SJSA1 (cell line): ENCODE measurements at regions not wholly inside any gene's neighbourhood (a gene's known extent, or its start where the extent isn't known, plus 50 kb on each side); places are given as distances from the start of the nearest gene placed in this dataset.
A peak's percentile ranks its signal among the peaks of the same experiment; 100 is the strongest.

Experiments
- DNase-seq, 2 experiments: peaks; one replicate each; pipeline ENCODE4 v3.0.0-alpha.2; 2015 to 2020; ENCODE audit warnings: low spot score in 2 of 2, low read depth in 1 of 2
- H3K27ac ChIP-seq: fragments of 250-450 bp; sonication (Bioruptor Pico); 2 replicates; pipeline ENCODE4 v1.5.1; 2020; ENCODE audit warnings: mild to moderate bottlenecking, moderate library complexity
- H3K27me3 ChIP-seq: fragments of 250-450 bp; sonication (Bioruptor Pico); replicated peaks from 2 replicates; pipeline ENCODE4 v1.5.1; 2020; ENCODE audit warnings: mild to moderate bottlenecking, moderate library complexity
- H3K36me3 ChIP-seq: fragments of 250-450 bp; sonication (Bioruptor Pico); 2 replicates; pipeline ENCODE4 v1.5.1; 2020; ENCODE audit warnings: mild to moderate bottlenecking
- H3K4me1 ChIP-seq: fragments of 250-450 bp; sonication (Bioruptor Pico); replicated peaks from 2 replicates; pipeline ENCODE4 v1.6.1; 2021; ENCODE audit warnings: mild to moderate bottlenecking
- H3K4me3 ChIP-seq: fragments of 250-450 bp; sonication (Bioruptor Pico); 2 replicates; pipeline ENCODE4 v1.5.1; 2020; ENCODE audit warnings: mild to moderate bottlenecking
- H3K9me3 ChIP-seq: fragments of 250-450 bp; sonication (Bioruptor Pico); replicated peaks from 2 replicates; pipeline ENCODE4 v1.5.1; 2020; ENCODE audit warnings: mild to moderate bottlenecking

DNA sequence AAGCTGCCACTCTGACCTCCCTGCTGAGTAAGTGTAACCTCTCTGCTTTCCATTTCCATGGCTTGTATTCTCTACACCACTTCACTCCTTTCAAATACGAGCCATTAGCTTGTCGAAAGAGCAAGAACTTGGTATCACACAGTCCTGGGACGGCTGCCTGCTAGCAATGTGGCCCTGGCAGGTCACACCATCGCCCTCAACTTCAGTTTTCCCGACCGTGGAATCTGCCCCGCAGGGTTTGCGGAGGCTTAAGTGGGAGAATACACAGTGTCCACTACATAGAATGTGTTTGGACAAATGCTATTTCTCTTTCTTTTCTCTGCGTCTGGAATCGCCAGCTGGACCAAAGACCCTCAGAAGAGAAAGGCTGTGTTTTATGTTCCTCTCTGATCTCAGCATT lies 78.6 kb upstream of the STOX2 start:
- Histone ChIP-seq H3K4me3 (no peak overlapping the region), H3K27me3 (no peaks in the 10 kb centered on the region), H3K9me3 (no peaks in the 10 kb centered on the region), H3K36me3 (no peaks in the 10 kb centered on the region), H3K27ac (no peak overlapping the region), H3K4me1 (no peaks in the 10 kb centered on the region)
- DNase-seq = no peak

DNA sequence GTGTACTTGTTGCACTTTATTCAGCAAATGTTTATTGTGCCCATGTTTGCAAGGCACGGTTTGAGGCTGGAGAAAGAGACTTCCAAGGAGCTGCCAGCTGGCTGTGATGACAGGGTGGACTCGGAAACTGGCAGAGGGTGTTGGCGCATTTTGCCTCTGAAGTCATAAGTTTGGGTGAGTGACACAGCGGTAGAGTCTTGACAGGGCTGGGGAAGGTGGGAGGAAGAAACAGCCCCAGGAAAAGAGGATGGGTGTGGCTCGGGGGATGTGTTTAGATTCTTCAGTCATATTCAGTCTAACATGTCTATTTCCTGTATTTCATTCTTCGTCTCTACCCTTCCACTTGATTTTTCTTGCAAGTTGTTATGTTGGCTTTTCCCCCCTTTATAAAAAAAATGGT lies 77.0 kb upstream of the STOX2 start:
- no peaks in the 10 kb centered on the region for H3K27me3 ChIP-seq
- no peak overlapping the region for H3K4me3 ChIP-seq
- H3K9me3 ChIP-seq = no peaks in the 10 kb centered on the region
- H3K4me1 ChIP-seq = no peaks in the 10 kb centered on the region
- no peak for DNase-seq
- H3K36me3 ChIP-seq = no peaks in the 10 kb centered on the region
- no peak overlapping the region for H3K27ac ChIP-seq

DNA sequence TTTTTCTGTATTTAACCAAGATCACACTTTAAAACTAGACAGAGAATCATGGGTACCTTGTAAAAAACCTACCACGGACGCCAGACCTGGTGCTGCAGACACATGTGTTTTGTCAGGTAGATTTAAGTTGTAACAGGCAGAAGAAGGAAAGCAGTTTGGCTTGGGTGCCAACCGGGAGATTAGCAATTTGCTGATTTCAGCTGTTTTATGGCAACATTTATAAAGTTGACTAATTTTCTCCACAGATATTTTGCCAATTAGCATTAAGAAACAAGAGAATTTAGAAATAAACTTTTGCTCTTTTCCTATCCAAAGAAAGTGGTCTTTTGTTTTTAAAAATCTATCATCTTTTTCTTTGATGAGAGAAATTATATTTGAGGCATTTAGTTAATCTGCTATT lies 76.3 kb upstream of the STOX2 start:
- Histone ChIP-seq H3K9me3 (no peaks in the 10 kb centered on the region), H3K36me3 (no peaks in the 10 kb centered on the region), H3K4me3 (no peak overlapping the region), H3K4me1 (no peaks in the 10 kb centered on the region), H3K27ac (no peak overlapping the region), H3K27me3 (no peaks in the 10 kb centered on the region)
- DNase-seq = no peak

DNA sequence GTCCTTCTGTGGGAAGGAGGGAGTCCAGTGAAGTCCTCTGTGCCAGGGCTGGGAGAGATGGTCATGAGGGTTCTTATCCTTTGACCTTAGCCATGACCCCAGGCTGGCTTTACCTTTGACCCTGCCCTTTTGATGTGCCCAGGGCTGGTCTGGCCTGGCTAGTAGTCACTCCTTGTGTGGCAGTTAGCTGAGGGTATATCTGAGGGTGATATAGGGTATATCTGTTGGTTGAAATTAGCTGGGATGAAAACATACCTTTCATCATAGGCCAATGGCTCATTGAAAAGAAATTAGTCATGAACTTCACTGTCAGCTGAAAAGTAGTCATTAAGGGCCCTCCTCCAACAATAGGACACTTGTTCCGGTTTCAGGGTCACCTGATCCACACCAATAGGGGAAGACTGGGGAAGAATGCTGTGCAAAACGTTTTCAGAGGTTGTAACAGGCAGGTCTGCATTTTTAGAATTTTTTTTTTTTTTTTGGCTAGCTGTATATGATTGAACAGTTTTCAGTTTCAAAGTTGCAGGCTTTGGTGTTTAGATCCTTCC lies 74.6 kb upstream of the STOX2 start:
- no peaks in the 10 kb centered on the region for H3K36me3 ChIP-seq
- no peaks in the 10 kb centered on the region for H3K4me1 ChIP-seq
- no peak overlapping the region for H3K27ac ChIP-seq
- DNase-seq = no peak
- H3K4me3 ChIP-seq = no peak overlapping the region
- H3K9me3 ChIP-seq = no peaks in the 10 kb centered on the region
- no peaks in the 10 kb centered on the region for H3K27me3 ChIP-seq

DNA sequence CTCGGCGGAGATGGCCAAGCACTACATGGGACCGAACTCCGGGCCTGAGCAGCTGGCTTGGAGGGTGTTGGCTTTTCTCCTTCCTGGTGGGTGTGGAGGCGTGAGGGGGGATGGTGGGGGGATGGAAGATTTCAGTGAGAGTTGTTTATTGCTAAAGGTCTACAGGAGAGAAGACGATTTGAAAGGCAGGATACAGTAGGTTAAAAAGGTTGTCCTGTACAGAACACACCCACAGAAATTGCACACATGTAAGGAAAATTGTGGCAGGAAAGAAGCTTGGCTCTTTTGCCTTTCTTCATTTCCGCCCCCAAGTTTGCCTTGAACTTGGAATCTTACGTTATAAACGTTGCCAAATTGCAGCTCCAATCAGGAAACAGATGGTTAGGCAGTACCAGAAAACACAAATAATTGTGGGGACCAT lies 74.1 kb upstream of the STOX2 start:
- Histone ChIP-seq H3K27ac (no peak overlapping the region), H3K4me3 (no peak overlapping the region), H3K36me3 (no peaks in the 10 kb centered on the region), H3K27me3 (no peaks in the 10 kb centered on the region), H3K9me3 (no peaks in the 10 kb centered on the region), H3K4me1 (no peaks in the 10 kb centered on the region)
- DNase-seq = no peak

DNA sequence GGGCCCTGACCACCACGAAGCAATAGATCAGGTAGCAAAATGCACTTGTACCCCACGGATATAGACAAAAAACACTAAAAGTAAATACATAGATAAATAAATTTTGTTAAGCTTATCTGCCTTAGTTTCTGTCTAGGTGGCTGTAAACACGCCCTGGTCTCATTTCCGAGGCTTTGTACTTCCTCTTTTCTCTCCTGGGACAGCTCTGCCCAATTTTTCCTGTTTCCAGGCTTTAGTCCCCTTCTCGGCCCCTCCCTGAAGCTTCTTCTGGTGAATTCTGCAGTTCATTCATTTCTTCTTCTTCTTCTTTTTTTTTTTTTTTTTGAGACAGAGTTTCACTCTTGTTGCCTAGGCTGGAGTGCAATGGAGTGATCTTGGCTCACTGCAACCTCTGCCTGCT lies 73.4 kb upstream of the STOX2 start:
- no peaks in the 10 kb centered on the region for H3K36me3 ChIP-seq
- no peaks in the 10 kb centered on the region for H3K27me3 ChIP-seq
- no peak for DNase-seq
- no peak overlapping the region for H3K27ac ChIP-seq
- H3K4me1 ChIP-seq = no peaks in the 10 kb centered on the region
- H3K9me3 ChIP-seq = no peaks in the 10 kb centered on the region
- H3K4me3 ChIP-seq = no peak overlapping the region

DNA sequence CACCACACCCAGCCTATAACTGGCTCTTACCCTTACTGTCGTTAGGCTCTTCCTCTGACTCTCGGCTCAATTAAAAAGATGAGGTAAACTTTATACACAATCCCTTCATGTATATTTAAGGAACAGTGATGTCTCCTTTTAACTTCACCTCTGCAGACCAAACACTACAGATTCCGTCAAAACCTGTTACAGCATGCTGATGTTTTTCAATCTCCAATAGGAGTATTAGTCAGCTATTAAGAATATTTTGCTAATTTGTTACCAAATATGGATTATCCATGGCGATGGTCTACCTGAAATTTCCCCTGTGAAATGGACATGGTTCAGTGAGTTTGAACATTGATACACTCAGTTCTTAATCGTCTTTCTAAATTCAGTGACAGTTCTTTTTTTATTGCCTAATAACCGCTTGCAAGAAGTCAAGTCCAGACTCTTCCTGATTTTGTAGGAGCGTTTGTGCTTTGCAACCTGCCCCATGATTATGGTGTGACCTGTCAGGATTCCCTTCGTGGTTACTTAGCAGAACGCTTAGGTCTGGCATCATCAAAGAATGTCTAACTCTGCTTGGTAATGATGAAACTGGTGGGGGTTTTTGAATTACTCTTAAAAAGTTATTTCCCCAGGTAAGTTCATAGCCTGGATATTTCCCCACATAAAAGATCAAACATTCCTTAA lies 72.2 kb upstream of the STOX2 start:
- DNase-seq = no peak
- H3K4me1 ChIP-seq = no peaks in the 10 kb centered on the region
- no peaks in the 10 kb centered on the region for H3K9me3 ChIP-seq
- no peaks in the 10 kb centered on the region for H3K36me3 ChIP-seq
- H3K27me3 ChIP-seq = no peaks in the 10 kb centered on the region
- H3K4me3 ChIP-seq = no peak overlapping the region
- H3K27ac ChIP-seq = no peak overlapping the region

DNA sequence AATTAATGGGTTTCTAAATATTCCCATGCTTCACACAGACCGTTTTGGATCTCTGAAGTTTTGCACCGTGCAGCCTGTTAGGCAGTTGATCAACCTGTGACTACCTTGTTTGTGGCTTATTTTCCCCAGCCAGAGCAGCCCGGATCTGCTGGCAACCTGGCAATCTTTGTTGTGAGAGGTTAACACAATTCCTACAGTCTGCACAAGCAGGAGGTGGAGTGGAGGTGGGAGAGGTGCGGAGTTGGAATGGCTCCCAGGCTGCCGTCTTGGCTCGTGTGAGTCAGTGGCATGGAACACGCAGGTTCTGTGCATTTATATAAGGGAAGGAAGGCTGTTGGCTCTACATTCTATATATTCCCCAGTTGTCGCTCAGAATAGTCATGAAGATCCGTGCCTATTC lies 70.9 kb upstream of the STOX2 start:
- H3K27ac ChIP-seq = no peak overlapping the region
- H3K36me3 ChIP-seq = no peaks in the 10 kb centered on the region
- H3K4me3 ChIP-seq = no peak overlapping the region

DNA sequence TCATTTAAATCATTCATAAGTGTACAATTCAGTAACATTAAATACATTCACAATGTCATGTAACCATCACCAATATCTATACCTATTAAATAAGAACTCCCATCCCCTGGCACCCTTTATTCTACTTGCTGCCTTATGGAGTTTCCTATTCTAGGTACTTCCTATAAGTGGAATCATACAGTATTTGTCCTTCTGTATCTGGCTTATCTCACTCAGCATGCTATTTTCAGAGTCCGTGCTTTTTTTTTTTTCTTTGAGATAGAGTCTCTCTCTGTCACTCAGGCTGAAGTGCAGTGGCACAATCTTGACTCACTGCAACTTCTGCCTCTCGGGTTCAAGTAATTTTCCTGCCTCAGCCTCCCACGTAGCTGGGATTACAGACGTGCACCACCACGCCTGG lies 67.9 kb upstream of the STOX2 start:
- no peaks in the 10 kb centered on the region for H3K27me3 ChIP-seq
- no peak overlapping the region for H3K27ac ChIP-seq
- no peak for DNase-seq
- no peaks in the 10 kb centered on the region for H3K4me1 ChIP-seq
- H3K4me3 ChIP-seq = no peak overlapping the region
- H3K36me3 ChIP-seq = no peaks in the 10 kb centered on the region
- H3K9me3 ChIP-seq = no peaks in the 10 kb centered on the region

More for the DNA sequence above, 70.9 kb upstream of the STOX2 start:
- Histone ChIP-seq H3K9me3 (no peaks in the 10 kb centered on the region), H3K27me3 (no peaks in the 10 kb centered on the region), H3K4me1 (no peaks in the 10 kb centered on the region)
- DNase-seq = no peak

DNA sequence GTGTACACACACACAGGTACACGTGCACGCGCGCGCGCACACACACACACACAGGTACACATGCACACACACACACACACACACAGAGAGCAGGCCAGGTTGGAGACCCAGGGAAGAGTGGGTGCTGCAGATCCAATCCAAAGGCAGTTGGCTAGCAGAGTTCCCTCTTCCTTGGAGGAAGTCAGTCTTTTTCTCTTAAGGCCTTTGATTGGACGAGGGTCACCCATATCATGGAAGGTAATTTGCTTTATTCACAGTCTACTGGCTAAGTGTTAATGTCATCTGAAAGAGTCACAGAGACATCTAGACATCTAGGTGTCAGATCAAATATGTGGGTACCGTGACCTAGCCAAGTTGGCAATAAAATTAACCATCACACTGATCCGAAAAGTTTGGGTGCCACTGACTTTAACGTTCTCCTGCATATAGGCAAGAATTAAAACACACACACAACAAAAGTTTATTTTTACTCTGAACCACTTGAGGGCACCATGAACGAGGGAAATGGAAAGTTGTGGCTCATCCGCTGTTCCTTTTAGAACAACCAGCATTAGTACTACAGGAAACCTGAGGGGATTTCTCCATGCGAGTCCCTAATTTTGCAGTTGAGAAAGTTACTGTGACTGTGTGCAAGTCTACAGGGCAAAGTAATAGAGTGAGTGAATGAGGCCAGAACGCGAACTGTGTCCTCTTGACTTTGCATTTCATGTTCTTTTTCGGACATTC lies 66.0 kb upstream of the STOX2 start:
- no peak overlapping the region for H3K4me3 ChIP-seq
- no peak for DNase-seq

DNA sequence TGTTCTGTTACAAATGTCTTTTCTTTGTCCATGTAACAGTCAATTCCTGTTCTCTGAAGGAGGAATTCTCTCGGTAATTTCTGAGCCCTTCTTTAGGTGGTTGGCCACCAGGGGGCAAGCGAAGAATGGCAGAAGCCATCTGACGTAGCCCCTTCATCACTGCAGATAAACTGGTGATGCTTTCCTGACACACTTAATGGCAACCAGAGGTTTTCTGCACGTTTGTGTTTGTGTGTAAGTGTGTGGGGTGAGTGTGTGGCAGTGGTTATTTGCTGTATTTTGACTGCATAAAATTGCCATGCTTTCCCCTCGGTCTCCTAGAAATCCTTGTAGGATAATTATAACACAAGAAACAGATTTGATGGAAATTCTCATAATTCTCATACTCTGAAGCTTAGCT lies 64.8 kb upstream of the STOX2 start:
- no peaks in the 10 kb centered on the region for H3K36me3 ChIP-seq
- H3K9me3 ChIP-seq = no peaks in the 10 kb centered on the region
- no peaks in the 10 kb centered on the region for H3K4me1 ChIP-seq
- H3K4me3 ChIP-seq = no peak overlapping the region
- H3K27me3 ChIP-seq = no peaks in the 10 kb centered on the region
- peak; percentile 39 to 64 for DNase-seq
- no peak overlapping the region for H3K27ac ChIP-seq

More for the DNA sequence above, 66.0 kb upstream of the STOX2 start:
- no peak overlapping the region for H3K27ac ChIP-seq
- no peaks in the 10 kb centered on the region for H3K9me3 ChIP-seq
- H3K36me3 ChIP-seq = no peaks in the 10 kb centered on the region
- no peaks in the 10 kb centered on the region for H3K27me3 ChIP-seq
- no peaks in the 10 kb centered on the region for H3K4me1 ChIP-seq

DNA sequence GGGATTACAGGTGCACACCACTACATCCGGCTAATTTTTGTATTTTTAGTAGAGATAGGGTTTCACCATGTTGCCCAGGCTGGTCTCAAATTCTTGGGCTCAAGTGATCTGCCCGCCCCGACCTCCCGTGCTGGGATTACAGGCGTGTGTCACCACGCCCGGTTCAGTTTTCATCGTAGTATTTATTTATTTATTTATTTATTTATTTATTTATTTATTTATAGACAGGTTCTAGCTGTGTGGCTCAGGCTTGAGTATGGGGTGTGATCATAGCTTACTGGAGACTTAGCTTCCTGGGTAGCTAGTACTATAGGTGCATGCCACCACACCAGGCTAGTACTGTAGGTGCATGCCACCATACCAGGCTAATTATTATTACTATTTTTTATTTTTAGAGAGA lies 64.1 kb upstream of the STOX2 start:
- no peaks in the 10 kb centered on the region for H3K27me3 ChIP-seq
- H3K27ac ChIP-seq = no peak overlapping the region
- H3K9me3 ChIP-seq = no peaks in the 10 kb centered on the region
- H3K36me3 ChIP-seq = no peaks in the 10 kb centered on the region
- no peak for DNase-seq
- no peaks in the 10 kb centered on the region for H3K4me1 ChIP-seq
- H3K4me3 ChIP-seq = no peak overlapping the region

DNA sequence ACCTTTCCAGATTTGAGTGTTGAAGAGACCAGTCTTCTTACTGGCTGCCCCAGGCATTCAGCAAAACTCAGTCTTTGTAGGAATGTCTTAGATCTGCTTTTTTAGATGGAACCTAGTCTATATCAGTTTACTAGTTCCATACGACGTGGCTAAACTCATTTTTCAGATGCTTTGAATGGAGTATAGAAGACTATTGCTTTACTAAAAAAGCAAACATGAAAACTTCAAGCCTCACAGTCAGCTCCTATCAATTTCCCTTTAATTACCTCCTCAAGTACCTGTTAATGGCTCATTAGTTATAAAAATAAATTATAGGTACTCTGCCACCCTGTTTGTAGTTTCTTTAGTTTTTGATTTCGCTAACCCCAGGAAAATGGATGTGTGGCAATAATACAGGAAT lies 63.0 kb upstream of the STOX2 start:
- Histone ChIP-seq H3K9me3 (no peaks in the 10 kb centered on the region), H3K4me1 (no peaks in the 10 kb centered on the region), H3K4me3 (no peak overlapping the region), H3K27ac (no peak overlapping the region), H3K27me3 (no peaks in the 10 kb centered on the region), H3K36me3 (no peaks in the 10 kb centered on the region)
- no peak for DNase-seq

DNA sequence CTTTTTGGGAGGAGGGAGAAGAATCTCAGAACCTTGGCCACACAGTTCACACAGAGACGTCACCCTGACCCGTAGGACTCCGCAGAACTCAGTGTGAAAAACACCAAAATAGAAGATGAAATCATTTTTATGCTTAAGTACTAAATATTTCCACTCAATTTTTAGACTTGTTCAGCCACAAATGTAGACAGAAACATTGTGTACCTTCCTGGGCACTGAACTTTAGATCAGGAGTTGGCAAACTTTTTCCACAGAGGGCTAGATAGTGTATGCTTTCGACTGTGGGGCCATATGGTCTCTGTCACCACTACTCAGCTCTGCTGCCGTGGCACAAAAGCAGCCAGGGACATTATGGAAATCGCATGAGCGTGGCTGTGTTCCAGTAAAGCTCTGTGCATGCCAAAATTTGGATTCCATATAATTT lies 61.8 kb upstream of the STOX2 start:
- Histone ChIP-seq H3K36me3 (no peaks in the 10 kb centered on the region), H3K4me3 (no peak overlapping the region), H3K27me3 (no peaks in the 10 kb centered on the region), H3K4me1 (no peaks in the 10 kb centered on the region), H3K9me3 (no peaks in the 10 kb centered on the region), H3K27ac (no peak overlapping the region)
- no peak for DNase-seq
